Keratinocyte (primary cell): ENCODE measurements at regions not wholly inside any gene's neighbourhood (a gene's known extent, or its start where the extent isn't known, plus 50 kb on each side); places are given as distances from the start of the nearest gene placed in this dataset.

Experiments
- EZH2 ChIP-seq: IDR thresholded peaks from one replicate; pipeline ENCODE4 v1.6.1; 2012; ENCODE audit warnings: inconsistent platforms, mild to moderate bottlenecking, low read length, moderate library complexity
- TF ChIP-seq, protein P1 (sequence below), 3 experiments: IDR thresholded peaks in 1 of 3; conservative IDR thresholded peaks in 1 of 3; optimal IDR thresholded peaks in 1 of 3; 2 replicates in 2 of 3; 3 replicates in 1 of 3; pipeline versions ENCODE3 to v1.5.1; 2011; ENCODE audit warnings: low read length in 3 of 3, mild to moderate bottlenecking in 3 of 3, moderate library complexity in 2 of 3, control low read depth in 1 of 3, inconsistent platforms in 1 of 3; ENCODE audit not compliant: insufficient read depth in 2 of 3; ENCODE audit errors: extremely low read depth in 1 of 3

DNA sequence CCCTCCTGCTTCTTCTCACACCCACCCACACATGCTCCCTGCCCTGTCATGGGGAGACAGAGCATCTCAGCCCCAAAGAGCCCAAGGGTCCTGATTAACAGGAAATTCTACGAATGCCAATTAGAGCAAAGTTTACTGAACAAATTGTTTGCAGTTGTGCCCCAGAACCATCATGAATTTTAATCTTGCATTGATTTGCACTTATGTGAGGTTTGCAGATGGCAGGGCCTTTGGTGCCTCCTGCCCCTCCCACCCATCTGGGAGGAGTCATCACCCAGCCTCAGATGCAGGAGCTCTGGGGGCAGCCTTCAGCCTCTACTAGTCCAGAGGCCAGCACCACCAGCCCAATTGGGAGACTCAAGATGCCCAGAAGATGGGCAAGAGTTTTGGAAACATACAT, 80.8 kb downstream of the PCDH1 start:
- TF ChIP-seq, protein P1, sequence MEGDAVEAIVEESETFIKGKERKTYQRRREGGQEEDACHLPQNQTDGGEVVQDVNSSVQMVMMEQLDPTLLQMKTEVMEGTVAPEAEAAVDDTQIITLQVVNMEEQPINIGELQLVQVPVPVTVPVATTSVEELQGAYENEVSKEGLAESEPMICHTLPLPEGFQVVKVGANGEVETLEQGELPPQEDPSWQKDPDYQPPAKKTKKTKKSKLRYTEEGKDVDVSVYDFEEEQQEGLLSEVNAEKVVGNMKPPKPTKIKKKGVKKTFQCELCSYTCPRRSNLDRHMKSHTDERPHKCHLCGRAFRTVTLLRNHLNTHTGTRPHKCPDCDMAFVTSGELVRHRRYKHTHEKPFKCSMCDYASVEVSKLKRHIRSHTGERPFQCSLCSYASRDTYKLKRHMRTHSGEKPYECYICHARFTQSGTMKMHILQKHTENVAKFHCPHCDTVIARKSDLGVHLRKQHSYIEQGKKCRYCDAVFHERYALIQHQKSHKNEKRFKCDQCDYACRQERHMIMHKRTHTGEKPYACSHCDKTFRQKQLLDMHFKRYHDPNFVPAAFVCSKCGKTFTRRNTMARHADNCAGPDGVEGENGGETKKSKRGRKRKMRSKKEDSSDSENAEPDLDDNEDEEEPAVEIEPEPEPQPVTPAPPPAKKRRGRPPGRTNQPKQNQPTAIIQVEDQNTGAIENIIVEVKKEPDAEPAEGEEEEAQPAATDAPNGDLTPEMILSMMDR (optimal IDR thresholded peaks at IDR 0.05 in 1 of 3, IDR thresholded peaks at IDR 0.05 in 1 of 3, conservative IDR thresholded peaks at IDR 0.05 in 1 of 3; ENCODE audit: extremely low read depth in 1 of 3, insufficient read depth in 2 of 3, low read length in 3 of 3) = no peak
- TF ChIP-seq EZH2 = no peak
